ENCODE measurements at regions not wholly inside any gene's neighbourhood (a gene's known extent, or its start where the extent isn't known, plus 50 kb on each side); places are given as distances from the start of the nearest gene placed in this dataset.
A peak's percentile ranks its signal among the peaks of the same experiment; 100 is the strongest.

- no peaks in the 10 kb centered on the region for H3K79me2 ChIP-seq (ENCODE audit: low read length)
- no peaks in the 10 kb centered on the region for H3K9me3 ChIP-seq (ENCODE audit: insufficient read depth, low read length)
- H3K27me3 ChIP-seq (ENCODE audit: low read depth, low read length): 0 out of 2 replicates have a peak, but pooled peaks cover 4% of the 10 kb centered on the region
- TF ChIP-seq, protein P1, sequence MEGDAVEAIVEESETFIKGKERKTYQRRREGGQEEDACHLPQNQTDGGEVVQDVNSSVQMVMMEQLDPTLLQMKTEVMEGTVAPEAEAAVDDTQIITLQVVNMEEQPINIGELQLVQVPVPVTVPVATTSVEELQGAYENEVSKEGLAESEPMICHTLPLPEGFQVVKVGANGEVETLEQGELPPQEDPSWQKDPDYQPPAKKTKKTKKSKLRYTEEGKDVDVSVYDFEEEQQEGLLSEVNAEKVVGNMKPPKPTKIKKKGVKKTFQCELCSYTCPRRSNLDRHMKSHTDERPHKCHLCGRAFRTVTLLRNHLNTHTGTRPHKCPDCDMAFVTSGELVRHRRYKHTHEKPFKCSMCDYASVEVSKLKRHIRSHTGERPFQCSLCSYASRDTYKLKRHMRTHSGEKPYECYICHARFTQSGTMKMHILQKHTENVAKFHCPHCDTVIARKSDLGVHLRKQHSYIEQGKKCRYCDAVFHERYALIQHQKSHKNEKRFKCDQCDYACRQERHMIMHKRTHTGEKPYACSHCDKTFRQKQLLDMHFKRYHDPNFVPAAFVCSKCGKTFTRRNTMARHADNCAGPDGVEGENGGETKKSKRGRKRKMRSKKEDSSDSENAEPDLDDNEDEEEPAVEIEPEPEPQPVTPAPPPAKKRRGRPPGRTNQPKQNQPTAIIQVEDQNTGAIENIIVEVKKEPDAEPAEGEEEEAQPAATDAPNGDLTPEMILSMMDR (IDR thresholded peaks at IDR 0.05; ENCODE audit: low read depth, low read length): peak; percentile 76
- no peak for TF ChIP-seq EZH2phosphoT487 (IDR thresholded peaks at IDR 0.05; ENCODE audit: low read depth)
- no peak overlapping the region for H3K9ac ChIP-seq (ENCODE audit: low read length)
- H3K27ac ChIP-seq (ENCODE audit: low read length): no peak overlapping the region
- H2AFZ ChIP-seq (ENCODE audit: low read depth, low read length): no peak overlapping the region
- no peaks in the 10 kb centered on the region for H3K36me3 ChIP-seq (replicated peaks; ENCODE audit: low read depth, low read length)
- no peak overlapping the region for H3K4me3 ChIP-seq (ENCODE audit: low read length)
- H3K4me1 ChIP-seq (ENCODE audit: low read length): no peaks in the 10 kb centered on the region
- H3K4me2 ChIP-seq (ENCODE audit: low read length): no peak overlapping the region
- no peaks in the 10 kb centered on the region for H4K20me1 ChIP-seq (ENCODE audit: insufficient read depth, low read length)
Observed at GRCh38 chr3:25910997-25911396, 121.1 kb downstream of the OXSM start.

- Histone ChIP-seq H3K4me3 (ENCODE audit: low read length) (no peak overlapping the region), H3K79me2 (ENCODE audit: low read length) (no peaks in the 10 kb centered on the region), H4K20me1 (ENCODE audit: insufficient read depth, low read length) (no peaks in the 10 kb centered on the region), H3K4me2 (ENCODE audit: low read length) (no peak overlapping the region), H3K36me3 (replicated peaks; ENCODE audit: low read depth, low read length) (no peaks in the 10 kb centered on the region), H3K9ac (ENCODE audit: low read length) (no peak overlapping the region), H3K9me3 (ENCODE audit: insufficient read depth, low read length) (no peaks in the 10 kb centered on the region), H2AFZ (ENCODE audit: low read depth, low read length) (no peak overlapping the region), H3K27ac (ENCODE audit: low read length) (no peak overlapping the region), H3K4me1 (ENCODE audit: low read length) (no peaks in the 10 kb centered on the region), H3K27me3 (ENCODE audit: low read depth, low read length) (0 out of 2 replicates have a peak, but pooled peaks cover 4% of the 10 kb centered on the region)
- TF ChIP-seq, protein P1 (IDR thresholded peaks at IDR 0.05; ENCODE audit: low read depth, low read length): no peak
- TF ChIP-seq EZH2phosphoT487 (IDR thresholded peaks at IDR 0.05; ENCODE audit: low read depth): no peak
Observed at GRCh38 chr3:25911525-25912295, 121.8 kb downstream of the OXSM start.

- H4K20me1 ChIP-seq (ENCODE audit: insufficient read depth, low read length): no peaks in the 10 kb centered on the region
- no peak for TF ChIP-seq EZH2phosphoT487 (IDR thresholded peaks at IDR 0.05; ENCODE audit: low read depth)
- TF ChIP-seq, protein P1 (IDR thresholded peaks at IDR 0.05; ENCODE audit: low read depth, low read length): no peak
Observed at GRCh38 chr3:25913179-25913578, 123.3 kb downstream of the OXSM start.

DNA sequence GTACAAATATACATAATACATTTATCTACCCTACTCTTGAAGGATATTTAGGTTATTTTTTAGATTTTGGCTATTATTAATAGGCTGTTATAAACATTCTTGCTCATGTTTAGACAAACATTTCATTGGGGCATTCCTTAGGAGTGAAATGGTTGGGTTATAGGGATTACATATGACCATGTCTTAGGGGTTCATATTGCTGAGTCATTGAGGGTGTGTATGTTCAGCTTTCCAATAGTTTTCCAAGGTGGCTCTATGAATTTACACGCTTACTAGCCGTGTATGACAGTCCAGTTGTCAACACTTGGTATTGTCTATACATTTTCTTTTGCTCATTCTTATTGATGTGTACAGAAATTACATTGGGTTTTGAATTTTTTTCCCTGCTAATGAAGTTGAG lies 125.8 kb downstream of the OXSM start:
- no peaks in the 10 kb centered on the region for H3K79me2 ChIP-seq (ENCODE audit: low read length)
- no peak overlapping the region for H3K4me3 ChIP-seq (ENCODE audit: low read length)
- H4K20me1 ChIP-seq (ENCODE audit: insufficient read depth, low read length): no peaks in the 10 kb centered on the region
- no peak for TF ChIP-seq EZH2phosphoT487 (IDR thresholded peaks at IDR 0.05; ENCODE audit: low read depth)
- TF ChIP-seq, protein P1 (IDR thresholded peaks at IDR 0.05; ENCODE audit: low read depth, low read length): no peak
- H3K9me3 ChIP-seq (ENCODE audit: insufficient read depth, low read length): no peaks in the 10 kb centered on the region
- no peaks in the 10 kb centered on the region for H3K36me3 ChIP-seq (replicated peaks; ENCODE audit: low read depth, low read length)
- no peak overlapping the region for H3K4me2 ChIP-seq (ENCODE audit: low read length)
- no peak overlapping the region for H3K9ac ChIP-seq (ENCODE audit: low read length)
- H3K27ac ChIP-seq (ENCODE audit: low read length): no peak overlapping the region
- H2AFZ ChIP-seq (ENCODE audit: low read depth, low read length): no peak overlapping the region
- H3K27me3 ChIP-seq (ENCODE audit: low read depth, low read length): no peaks in the 10 kb centered on the region
- H3K4me1 ChIP-seq (ENCODE audit: low read length): no peaks in the 10 kb centered on the region

More at GRCh38 chr3:25913179-25913578, 123.3 kb downstream of the OXSM start:
- no peaks in the 10 kb centered on the region for H3K27me3 ChIP-seq (ENCODE audit: low read depth, low read length)
- H3K36me3 ChIP-seq (replicated peaks; ENCODE audit: low read depth, low read length): no peaks in the 10 kb centered on the region
- no peak overlapping the region for H2AFZ ChIP-seq (ENCODE audit: low read depth, low read length)
- H3K9me3 ChIP-seq (ENCODE audit: insufficient read depth, low read length): no peaks in the 10 kb centered on the region
- H3K4me3 ChIP-seq (ENCODE audit: low read length): no peak overlapping the region
- no peaks in the 10 kb centered on the region for H3K4me1 ChIP-seq (ENCODE audit: low read length)
- no peak overlapping the region for H3K9ac ChIP-seq (ENCODE audit: low read length)
- no peak overlapping the region for H3K27ac ChIP-seq (ENCODE audit: low read length)
- no peak overlapping the region for H3K4me2 ChIP-seq (ENCODE audit: low read length)
- no peaks in the 10 kb centered on the region for H3K79me2 ChIP-seq (ENCODE audit: low read length)

All from OCI-LY3 (cell line).